NCI-H510A treated with DMSO at 0.1 percent for 48 hours (cell line): ENCODE measurements at regions not wholly inside any gene's neighbourhood (a gene's known extent, or its start where the extent isn't known, plus 50 kb on each side); places are given as distances from the start of the nearest gene placed in this dataset.
A peak's percentile ranks its signal among the peaks of the same experiment; 100 is the strongest.

Source experiments
- DNase-seq: peaks from one replicate; lab custom pipeline; 2025; lab: John Stamatoyannopoulos, UW

- no peak for DNase-seq
Measured at GRCh38 chr4:41390661-41391060, 133.9 kb downstream of the UCHL1 start.

GRCh38 chr4:41391271-41391670 lies 134.5 kb downstream of the UCHL1 start:
- no peak for DNase-seq

- DNase-seq: no peak
Measured at GRCh38 chr4:41394481-41394894, 137.8 kb downstream of the UCHL1 start.

GRCh38 chr4:41396214-41396613 lies 139.5 kb downstream of the UCHL1 start:
- no peak for DNase-seq

GRCh38 chr4:41396869-41397268 lies 140.1 kb downstream of the UCHL1 start:
- no peak for DNase-seq

GRCh38 chr4:41399231-41399630 lies 138.7 kb upstream of the LIMCH1 start:
- no peak for DNase-seq

- DNase-seq: no peak
Measured at GRCh38 chr4:41400296-41400695, 137.7 kb upstream of the LIMCH1 start.

GRCh38 chr4:41405464-41406112 lies 132.4 kb upstream of the LIMCH1 start:
- no peak for DNase-seq

GRCh38 chr4:41406113-41406516 lies 131.8 kb upstream of the LIMCH1 start:
- DNase-seq: no peak

GRCh38 chr4:41408150-41408549 lies 129.8 kb upstream of the LIMCH1 start:
- DNase-seq: no peak

- DNase-seq: no peak
Measured at GRCh38 chr4:41408859-41409593, 128.9 kb upstream of the LIMCH1 start.

GRCh38 chr4:41409594-41409895 lies 128.4 kb upstream of the LIMCH1 start:
- DNase-seq: no peak

GRCh38 chr4:41410049-41410448 lies 127.9 kb upstream of the LIMCH1 start:
- DNase-seq: no peak

- DNase-seq: peak; percentile 26
Measured at GRCh38 chr4:41413670-41414411, 124.1 kb upstream of the LIMCH1 start.

GRCh38 chr4:41414412-41414779 lies 123.6 kb upstream of the LIMCH1 start:
- no peak for DNase-seq

- DNase-seq: no peak
Measured at GRCh38 chr4:41418444-41418843, 119.5 kb upstream of the LIMCH1 start.

GRCh38 chr4:41420541-41420940 lies 117.4 kb upstream of the LIMCH1 start:
- no peak for DNase-seq

- DNase-seq: no peak
Measured at GRCh38 chr4:41423117-41423516, 114.8 kb upstream of the LIMCH1 start.

- no peak for DNase-seq
Measured at GRCh38 chr4:41424522-41424921, 113.4 kb upstream of the LIMCH1 start.

GRCh38 chr4:41425650-41426049 lies 112.3 kb upstream of the LIMCH1 start:
- DNase-seq: no peak

GRCh38 chr4:41426539-41426938 lies 111.4 kb upstream of the LIMCH1 start:
- DNase-seq: no peak

- no peak for DNase-seq
Measured at GRCh38 chr4:41427306-41427882, 110.6 kb upstream of the LIMCH1 start.
